Upper lobe of left lung (tissue), 6 donors: ENCODE measurements at regions not wholly inside any gene's neighbourhood (a gene's known extent, or its start where the extent isn't known, plus 50 kb on each side); places are given as distances from the start of the nearest gene placed in this dataset.

Experiments
- ATAC-seq, 2 donors: fragments of 200-7000 bp; cut with Tn5 transposase; one replicate each; pipeline ENCODE4 v1.9.1; 2022; ENCODE audit warnings: mild to moderate bottlenecking in 2 of 2, moderate library complexity in 2 of 2; ENCODE audit not compliant: low FRiP score in 2 of 2
- DNase-seq, 2 donors: peaks; one replicate each; pipeline ENCODE4 v3.0.0-alpha.2; 2019 to 2020
- H3K27ac ChIP-seq, 4 donors: fragments of 200-600 bp; sonication (generic); one replicate each; pipeline ENCODE4 v1.5.1; 2016 to 2019
- H3K27me3 ChIP-seq, 4 donors: fragments of 200-600 bp; sonication (generic); one replicate each; pipeline ENCODE4 v1.5.1; 2017 to 2019
- H3K36me3 ChIP-seq, 4 donors: fragments of 200-600 bp; sonication (generic); one replicate each; pipeline ENCODE4 v1.5.1; 2016 to 2019
- H3K4me1 ChIP-seq, 4 donors: fragments of 200-600 bp; sonication (generic); one replicate each; pipeline ENCODE4 v1.5.1; 2018 to 2019
- H3K4me3 ChIP-seq, 4 donors: fragments of 200-600 bp; sonication (generic); one replicate each; pipeline ENCODE4 v1.5.1; 2017 to 2019; ENCODE audit warnings: mild to moderate bottlenecking in 2 of 4, moderate library complexity in 1 of 4
- H3K9me3 ChIP-seq, 4 donors: fragments of 200-600 bp; sonication (generic); one replicate each; pipeline ENCODE4 v1.5.1; 2018 to 2019
- CTCF ChIP-seq, 6 experiments: fragments of 450-650 bp in 4 of 6; fragments of 200-600 bp in 2 of 6; sonication (generic) in 2 of 6; IDR thresholded peaks; one replicate each; pipeline ENCODE4 v1.5.1; 2016 to 2019; ENCODE audit warnings: antibody characterized with exemption in 6 of 6
- EP300 ChIP-seq, 4 donors: sonication (generic); formaldehyde crosslinking; IDR thresholded peaks; one replicate each; pipeline ENCODE4 v1.5.1; 2017; ENCODE audit warnings: antibody characterized with exemption in 4 of 4, control low read depth in 2 of 4
- POLR2A ChIP-seq, 4 donors: fragments of 450-650 bp; IDR thresholded peaks; one replicate each; pipeline ENCODE4 v1.5.1; 2016 to 2017; ENCODE audit warnings: antibody characterized with exemption in 4 of 4, mild to moderate bottlenecking in 2 of 4
- POLR2AphosphoS5 ChIP-seq, 2 donors: sonication (generic); formaldehyde crosslinking; IDR thresholded peaks; one replicate each; pipeline ENCODE4 v1.5.1; 2017; ENCODE audit warnings: antibody characterized with exemption in 2 of 2
- WGBS, 2 donors: methylation state at CpG; one replicate each; pipeline ENCODE4 v1.1.5; 2017 to 2018; 5-methylcytosine and 5-hydroxymethylcytosine counted together
- donor health status: DM: no; HTN: no; CAD: no; lungs with moderate emphysema.
- donor health status: DM: no; HTN: yes; CAD: no; lungs with severe emphysema.

GRCh38 chr3:104887619-104888018 lies 479.1 kb upstream of the ALCAM start:
- Histone ChIP-seq H3K27me3 (no peaks in the 10 kb centered on the region), H3K4me3 (no peak overlapping the region), H3K9me3 (no peaks in the 10 kb centered on the region), H3K36me3 (no peaks in the 10 kb centered on the region), H3K4me1 (peaks cover 0 to 6% (median 0%) of the 10 kb centered on the region in 4 donors), H3K27ac (no peak overlapping the region)
- TF ChIP-seq POLR2A (IDR thresholded peaks at IDR 0.05) (no peak), CTCF (IDR thresholded peaks at IDR 0.05) (no peak), EP300 (IDR thresholded peaks at IDR 0.05) (no peak), POLR2AphosphoS5 (IDR thresholded peaks at IDR 0.05) (no peak)
- no peak for DNase-seq
- 70 to 73% methylated on average over 2 of the region's 2 CpGs for WGBS, 2 donors
- no peak for ATAC-seq

- Histone ChIP-seq H3K27me3 (no peaks in the 10 kb centered on the region), H3K27ac (no peak overlapping the region), H3K4me3 (no peak overlapping the region), H3K4me1 (no peaks in the 10 kb centered on the region), H3K36me3 (no peaks in the 10 kb centered on the region), H3K9me3 (no peaks in the 10 kb centered on the region)
- 88 to 91% methylated on average over 2 of the region's 2 CpGs for WGBS, 2 donors
- DNase-seq: no peak
- no peak for TF ChIP-seq CTCF (IDR thresholded peaks at IDR 0.05)
- TF ChIP-seq POLR2A (IDR thresholded peaks at IDR 0.05): no peak
- no peak for TF ChIP-seq EP300 (IDR thresholded peaks at IDR 0.05)
- TF ChIP-seq POLR2AphosphoS5 (IDR thresholded peaks at IDR 0.05): no peak
- no peak for ATAC-seq
Measured at GRCh38 chr3:104892044-104892443, 474.7 kb upstream of the ALCAM start.

GRCh38 chr3:104896624-104897023 lies 470.1 kb upstream of the ALCAM start:
- DNase-seq: no peak
- no peaks in the 10 kb centered on the region for H3K4me1 ChIP-seq
- H3K9me3 ChIP-seq: no peaks in the 10 kb centered on the region
- no peak for ATAC-seq
- WGBS, 2 donors: 86 to 91% methylated on average over 1 of the region's 1 CpG
- H3K36me3 ChIP-seq: no peaks in the 10 kb centered on the region
- TF ChIP-seq CTCF (IDR thresholded peaks at IDR 0.05) (no peak), POLR2AphosphoS5 (IDR thresholded peaks at IDR 0.05) (no peak), EP300 (IDR thresholded peaks at IDR 0.05) (no peak), POLR2A (IDR thresholded peaks at IDR 0.05) (no peak)
- no peaks in the 10 kb centered on the region for H3K27me3 ChIP-seq
- no peak overlapping the region for H3K4me3 ChIP-seq
- H3K27ac ChIP-seq: no peak overlapping the region

- ATAC-seq (no peak), DNase-seq (no peak)
- Histone ChIP-seq H3K9me3 (peaks cover 0 to 4% (median 0%) of the 10 kb centered on the region in 4 donors), H3K27ac (no peak overlapping the region), H3K4me1 (no peaks in the 10 kb centered on the region), H3K4me3 (no peak overlapping the region), H3K36me3 (no peaks in the 10 kb centered on the region), H3K27me3 (no peaks in the 10 kb centered on the region)
- TF ChIP-seq POLR2A (IDR thresholded peaks at IDR 0.05): no peak
- TF ChIP-seq EP300 (IDR thresholded peaks at IDR 0.05): no peak
- no peak for TF ChIP-seq POLR2AphosphoS5 (IDR thresholded peaks at IDR 0.05)
- WGBS, 2 donors: 64 to 80% methylated on average over 3 of the region's 3 CpGs
Measured at GRCh38 chr3:104901396-104901795, 465.3 kb upstream of the ALCAM start.

GRCh38 chr3:104903064-104903463 lies 463.6 kb upstream of the ALCAM start:
- Histone ChIP-seq H3K27me3 (no peaks in the 10 kb centered on the region), H3K27ac (no peak overlapping the region), H3K36me3 (no peaks in the 10 kb centered on the region), H3K4me1 (no peaks in the 10 kb centered on the region), H3K9me3 (peaks cover 0 to 4% (median 0%) of the 10 kb centered on the region in 4 donors), H3K4me3 (no peak overlapping the region)
- TF ChIP-seq EP300 (IDR thresholded peaks at IDR 0.05) (no peak), CTCF (IDR thresholded peaks at IDR 0.05) (no peak), POLR2A (IDR thresholded peaks at IDR 0.05) (no peak), POLR2AphosphoS5 (IDR thresholded peaks at IDR 0.05) (no peak)
- DNase-seq (no peak), ATAC-seq (no peak)
- 53 to 55% methylated on average over 3 of the region's 3 CpGs for WGBS, 2 donors
